ENCODE measurements at regions not wholly inside any gene's neighbourhood (a gene's known extent, or its start where the extent isn't known, plus 50 kb on each side); places are given as distances from the start of the nearest gene placed in this dataset.

GRCh38 chr9:108683245-108683644 is 172.5 kb downstream of the ACTL7B start:
- TF ChIP-seq POLR2A (IDR thresholded peaks at IDR 0.05) (no peak), CTCF (IDR thresholded peaks at IDR 0.05) (no peak)
